Hepatic stellate cell (primary cell): ENCODE measurements at regions not wholly inside any gene's neighbourhood (a gene's known extent, or its start where the extent isn't known, plus 50 kb on each side); places are given as distances from the start of the nearest gene placed in this dataset.

ENCODE experiments used
- DNase-seq: peaks from one replicate; pipeline ENCODE4 v3.0.0; 2011; ENCODE audit warnings: low spot score

GRCh38 chr3:99366663-99367429 lies 271.5 kb upstream of the COL8A1 start:
- no peak for DNase-seq

DNA sequence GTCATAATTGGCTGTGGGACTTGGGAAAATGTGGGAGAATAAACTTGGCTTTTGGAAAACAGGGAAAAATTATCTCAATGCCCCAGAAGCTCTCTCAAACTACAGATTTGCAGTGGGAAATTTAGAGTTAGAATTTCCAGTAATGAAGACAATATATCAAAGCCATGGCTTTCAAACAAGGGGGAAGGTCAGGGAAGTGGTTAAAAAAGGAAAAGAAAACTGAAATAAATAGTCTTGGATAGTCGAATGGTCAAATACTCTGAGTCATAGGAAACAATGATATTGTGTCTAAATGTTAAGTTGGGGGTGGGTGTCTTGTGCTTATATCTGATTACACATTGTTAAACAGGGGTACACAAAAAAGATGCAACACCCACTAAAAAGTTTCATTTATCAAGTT lies 272.4 kb upstream of the COL8A1 start:
- no peak for DNase-seq

GRCh38 chr3:99365396-99365795 lies 273.0 kb upstream of the COL8A1 start:
- no peak for DNase-seq

- DNase-seq: no peak
These were observed 281.3 kb upstream of the COL8A1 start for GRCh38 chr3:99357131-99357530.

- DNase-seq: no peak
These were observed 281.7 kb upstream of the COL8A1 start for GRCh38 chr3:99356696-99357095.

DNA sequence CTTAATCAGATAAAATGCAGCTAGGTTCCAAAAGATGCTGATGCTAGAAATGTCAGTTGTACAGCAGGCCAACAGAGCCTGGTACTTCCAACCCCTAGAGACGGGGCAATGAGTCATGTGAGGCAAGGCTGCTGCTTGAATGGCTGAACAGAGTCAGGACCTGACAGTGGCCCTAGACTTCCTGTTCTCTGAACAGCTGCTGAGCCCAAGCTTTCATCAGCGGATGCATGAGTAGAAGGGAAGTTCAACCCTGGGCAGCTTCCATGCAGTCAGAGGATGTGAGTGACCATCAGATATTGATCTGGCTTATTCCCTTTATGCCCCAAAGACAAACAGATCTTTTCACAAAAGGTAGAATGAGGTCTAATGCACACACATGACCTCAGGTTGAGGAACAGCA lies 282.9 kb upstream of the COL8A1 start:
- no peak for DNase-seq

DNA sequence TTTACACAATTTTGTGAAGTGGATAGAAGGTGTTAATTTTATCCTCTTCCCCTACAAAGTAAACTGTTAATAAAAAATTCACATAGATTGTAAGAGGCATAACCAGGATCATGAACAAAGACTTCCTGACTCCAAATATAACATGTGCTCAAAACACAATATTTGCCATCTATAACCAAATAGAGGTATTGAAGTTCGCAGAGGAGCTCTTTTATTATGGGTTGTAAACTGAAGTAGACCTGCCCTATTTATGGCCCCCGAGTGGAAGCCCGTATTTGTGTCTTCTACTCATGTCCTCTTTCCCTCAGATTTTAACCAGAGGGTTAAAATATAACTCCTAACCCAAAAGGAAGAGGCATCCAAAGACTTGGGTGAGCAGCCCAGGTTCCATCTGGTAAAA lies 285.6 kb upstream of the COL8A1 start:
- no peak for DNase-seq

GRCh38 chr3:99351122-99351521 lies 287.3 kb upstream of the COL8A1 start:
- DNase-seq: no peak

DNA sequence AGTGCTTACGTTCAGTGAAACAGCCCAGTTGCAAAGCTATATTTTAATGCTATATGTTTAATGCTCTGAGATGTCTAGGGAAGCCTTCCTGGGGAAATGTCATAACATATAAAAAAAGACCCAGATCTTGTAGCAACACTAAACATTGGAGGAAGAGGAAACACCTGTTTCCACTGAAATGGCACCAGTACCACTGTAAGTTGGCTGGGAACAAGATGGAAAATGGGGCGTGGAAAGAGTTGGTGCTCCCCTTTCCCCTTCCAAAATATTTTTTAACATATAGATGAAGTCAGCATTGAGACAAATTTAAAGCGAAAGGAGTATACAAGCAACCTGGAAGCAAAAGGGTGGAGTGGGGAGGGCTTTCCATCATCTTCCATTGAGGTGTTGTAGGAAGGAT lies 289.9 kb upstream of the COL8A1 start:
- DNase-seq: no peak

DNA sequence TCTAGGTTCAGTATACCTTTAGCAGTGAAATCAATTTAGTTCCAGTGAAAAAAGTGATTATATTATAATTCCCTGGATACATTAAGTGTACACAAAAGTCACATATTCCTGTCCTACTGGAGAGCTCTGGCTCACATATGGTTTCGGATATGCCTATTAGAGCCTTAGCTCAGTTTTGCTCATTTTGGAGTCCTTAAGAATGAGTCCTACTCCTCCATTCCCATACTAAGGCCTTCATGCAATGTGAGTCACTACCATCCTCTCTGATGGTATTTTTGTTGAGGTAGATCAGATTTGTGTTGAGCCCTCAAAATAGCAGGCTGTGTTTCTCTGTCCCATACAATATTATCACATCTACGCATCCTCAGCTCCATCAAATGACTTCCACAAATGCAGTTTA lies 294.2 kb upstream of the COL8A1 start:
- no peak for DNase-seq

- no peak for DNase-seq
These were observed 296.0 kb upstream of the COL8A1 start for GRCh38 chr3:99342383-99342782.

DNA sequence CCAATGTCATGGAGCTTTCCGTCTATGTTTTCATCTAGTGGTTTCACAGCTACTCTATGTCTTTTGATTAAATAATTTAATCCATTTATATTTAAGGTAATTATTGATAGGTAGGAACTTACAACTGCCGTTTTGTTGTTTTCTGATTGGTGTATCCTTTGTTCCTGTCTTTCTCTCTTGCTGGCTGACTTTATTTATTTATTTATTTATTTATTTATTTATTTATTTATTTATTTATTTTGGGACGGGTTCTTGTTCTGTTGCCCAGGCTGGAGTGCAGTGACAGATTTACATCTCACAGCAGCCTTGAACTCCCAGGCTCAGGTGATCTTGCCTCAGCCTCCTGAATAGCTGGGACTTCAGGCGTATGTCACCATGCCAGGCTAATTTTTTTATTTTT lies 299.2 kb upstream of the COL8A1 start:
- DNase-seq: no peak

DNA sequence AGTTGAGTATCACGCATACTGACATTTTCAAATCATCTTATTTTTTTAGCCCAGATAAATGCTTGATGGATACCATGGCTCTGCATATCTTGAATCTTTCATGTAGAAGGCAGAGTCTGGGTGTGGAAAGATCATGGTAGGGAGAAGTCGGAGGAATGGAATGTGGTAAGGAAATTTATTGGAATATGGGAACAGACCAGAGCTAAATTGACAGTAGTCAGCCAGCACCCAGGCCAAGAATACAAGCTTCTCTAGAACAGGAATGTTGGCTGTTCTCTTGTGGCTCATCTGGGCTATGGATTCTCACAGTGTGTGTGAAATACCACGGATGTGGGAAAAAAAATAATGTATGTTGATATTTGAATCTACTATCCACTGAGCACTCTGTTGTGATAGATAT lies 305.7 kb upstream of the COL8A1 start:
- DNase-seq: peak; percentile 7

DNA sequence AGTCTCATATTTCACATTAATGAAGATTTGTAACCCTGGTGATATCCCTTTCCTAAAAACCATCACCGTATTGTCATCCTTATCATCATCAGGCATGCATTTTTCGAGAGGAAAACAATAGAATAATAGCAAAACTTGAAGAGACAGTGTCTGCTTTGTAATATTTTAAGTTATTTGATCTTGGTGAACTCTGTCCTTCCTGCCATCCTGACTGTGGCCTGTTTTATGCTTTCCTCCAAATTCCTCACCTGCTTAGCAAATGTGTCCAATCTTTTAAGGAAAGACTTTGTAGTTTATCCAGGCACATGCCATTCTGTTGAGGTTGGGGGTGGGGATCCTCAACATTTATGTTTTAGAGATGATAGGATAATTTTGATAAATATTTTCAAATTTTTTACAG lies 306.1 kb upstream of the COL8A1 start:
- no peak for DNase-seq

DNA sequence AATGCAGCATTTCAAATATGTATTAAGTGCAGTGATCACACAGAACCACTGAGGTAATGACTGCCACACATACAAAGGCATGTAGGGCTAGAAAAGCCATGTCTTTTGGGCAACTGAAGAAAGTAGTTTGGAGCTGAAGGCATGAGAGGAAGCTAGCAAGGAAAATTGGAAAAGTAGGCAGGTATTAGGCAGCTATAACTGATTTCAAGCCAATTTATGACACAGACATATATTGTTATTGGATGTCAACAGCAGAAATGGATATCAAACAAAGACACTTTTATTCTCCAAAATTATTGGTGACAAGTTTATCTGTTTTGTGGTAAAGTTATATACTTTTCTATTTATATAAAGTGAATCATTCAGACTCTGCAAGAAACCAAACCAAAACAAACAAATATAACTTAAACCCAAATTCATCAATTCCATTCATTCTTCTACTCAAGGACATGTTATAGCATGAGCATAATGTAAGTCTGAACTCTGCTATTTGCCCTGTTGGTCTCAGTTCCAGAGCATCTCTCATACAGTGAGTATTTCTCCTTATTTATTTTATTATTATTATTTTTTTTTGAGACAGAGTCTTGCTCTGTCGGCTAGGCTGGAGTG lies 307.4 kb upstream of the COL8A1 start:
- no peak for DNase-seq

DNA sequence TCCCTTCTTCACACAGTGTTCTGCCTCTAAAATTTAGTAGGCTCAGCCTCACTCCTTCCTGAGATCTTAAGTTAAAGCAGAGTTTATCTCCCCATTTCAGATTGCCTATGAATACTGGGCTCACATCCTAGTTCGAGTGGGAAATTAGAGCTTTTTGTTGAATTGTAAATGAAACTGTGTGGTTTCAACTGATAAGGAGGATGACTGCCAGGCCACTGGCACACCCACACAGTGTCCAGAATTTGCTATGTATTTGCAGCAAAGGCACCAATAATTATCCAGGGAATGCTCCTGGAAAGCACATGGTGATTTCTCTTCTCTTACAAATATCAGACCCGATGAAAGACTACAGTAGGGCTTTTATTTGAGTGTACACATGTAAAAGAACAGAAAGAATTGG lies 308.1 kb upstream of the COL8A1 start:
- DNase-seq: no peak

DNA sequence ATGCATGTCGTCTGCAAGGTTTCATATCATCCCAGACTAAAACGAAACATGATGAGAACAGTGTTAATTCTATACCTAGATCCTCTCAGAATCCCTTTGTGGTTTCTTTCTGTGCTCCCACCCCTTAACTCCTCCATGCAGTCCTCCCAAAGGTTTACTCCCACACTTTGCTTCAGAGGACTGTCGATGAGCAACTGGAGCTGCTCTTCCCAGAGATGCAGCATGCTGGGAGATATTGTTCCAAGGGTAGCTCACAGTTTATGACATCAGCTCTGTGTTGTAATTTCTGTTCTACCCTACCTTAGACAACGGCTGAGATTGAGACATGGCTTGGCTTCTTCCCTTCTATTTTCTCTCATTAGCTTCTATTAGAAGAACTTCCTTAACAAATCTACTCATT lies 313.0 kb upstream of the COL8A1 start:
- DNase-seq: no peak

DNA sequence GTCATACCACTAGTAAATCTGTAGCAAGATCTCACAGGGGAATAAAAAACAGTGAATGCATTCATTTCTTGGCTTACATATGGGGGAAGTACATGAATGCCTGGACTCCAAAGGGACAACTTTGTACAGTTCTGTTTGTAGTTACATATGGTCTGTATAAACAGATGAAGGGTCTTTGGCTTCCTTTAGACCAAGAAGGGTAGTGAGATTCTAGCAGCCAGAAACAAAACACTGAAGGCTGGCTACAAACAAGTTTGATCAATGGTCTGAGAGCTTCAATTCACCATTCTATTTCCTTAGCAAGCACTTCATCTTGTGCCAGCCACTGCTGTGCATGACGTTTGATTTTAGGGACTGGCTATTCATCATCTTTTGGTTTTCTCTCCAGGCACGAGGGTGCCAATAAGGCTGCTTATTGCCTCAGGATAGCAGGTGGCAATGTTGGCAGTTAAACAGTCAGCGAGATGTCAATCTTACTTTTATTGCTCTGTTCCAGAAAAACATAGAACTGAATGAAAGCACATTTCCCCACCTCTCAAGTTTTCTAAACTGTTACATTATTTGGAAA lies 313.7 kb upstream of the COL8A1 start:
- DNase-seq: no peak

DNA sequence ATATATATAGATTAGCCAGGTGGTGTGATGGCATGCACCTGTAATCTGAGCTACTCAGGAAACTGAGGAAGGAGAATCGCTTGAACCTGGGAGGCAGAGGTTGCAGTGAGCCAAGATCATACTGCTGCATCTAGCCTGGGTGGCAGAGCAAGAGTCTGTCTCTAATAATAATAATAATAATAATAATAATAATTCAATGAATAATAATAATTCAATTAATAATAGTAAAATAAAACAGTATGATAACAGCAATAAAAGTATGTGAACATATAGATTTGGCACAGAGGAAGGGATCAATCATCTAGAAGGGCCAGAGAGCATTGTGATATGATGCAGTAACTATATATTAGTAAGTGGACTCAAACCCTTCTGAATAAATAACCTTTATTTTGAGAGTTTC lies 314.5 kb upstream of the COL8A1 start:
- DNase-seq: no peak

- DNase-seq: no peak
These were observed 315.8 kb upstream of the COL8A1 start for GRCh38 chr3:99322551-99322950.

GRCh38 chr3:99321261-99321660 lies 317.1 kb upstream of the COL8A1 start:
- no peak for DNase-seq

DNA sequence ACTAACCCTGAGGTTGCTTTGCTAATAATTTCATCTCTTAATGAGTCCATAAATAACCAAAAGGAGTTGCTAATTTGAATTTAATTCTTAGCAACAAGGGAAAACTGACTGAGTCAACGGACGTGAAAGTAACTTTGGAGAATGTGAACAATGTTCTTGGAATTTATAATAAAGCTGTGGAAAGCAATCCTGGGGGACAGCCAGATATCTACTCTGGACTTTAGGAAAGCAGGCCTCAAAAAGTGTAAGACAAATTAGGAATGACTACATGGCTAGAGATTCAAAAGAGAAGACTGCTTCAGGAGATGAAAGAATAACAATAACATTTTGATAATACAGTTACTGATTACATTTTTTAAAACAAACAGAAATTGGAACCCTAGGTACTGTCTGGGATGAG lies 318.4 kb upstream of the COL8A1 start:
- DNase-seq: peak; percentile 9

- DNase-seq: no peak
These were observed 318.9 kb upstream of the COL8A1 start for GRCh38 chr3:99319450-99319849.

GRCh38 chr3:99317201-99317600 lies 321.2 kb upstream of the COL8A1 start:
- no peak for DNase-seq
